ENCODE measurements at regions not wholly inside any gene's neighbourhood (a gene's known extent, or its start where the extent isn't known, plus 50 kb on each side); places are given as distances from the start of the nearest gene placed in this dataset.

GRCh38 chr5:118095115-118095514 lies 893.2 kb downstream of the DTWD2 start:
- TF ChIP-seq, protein P1, sequence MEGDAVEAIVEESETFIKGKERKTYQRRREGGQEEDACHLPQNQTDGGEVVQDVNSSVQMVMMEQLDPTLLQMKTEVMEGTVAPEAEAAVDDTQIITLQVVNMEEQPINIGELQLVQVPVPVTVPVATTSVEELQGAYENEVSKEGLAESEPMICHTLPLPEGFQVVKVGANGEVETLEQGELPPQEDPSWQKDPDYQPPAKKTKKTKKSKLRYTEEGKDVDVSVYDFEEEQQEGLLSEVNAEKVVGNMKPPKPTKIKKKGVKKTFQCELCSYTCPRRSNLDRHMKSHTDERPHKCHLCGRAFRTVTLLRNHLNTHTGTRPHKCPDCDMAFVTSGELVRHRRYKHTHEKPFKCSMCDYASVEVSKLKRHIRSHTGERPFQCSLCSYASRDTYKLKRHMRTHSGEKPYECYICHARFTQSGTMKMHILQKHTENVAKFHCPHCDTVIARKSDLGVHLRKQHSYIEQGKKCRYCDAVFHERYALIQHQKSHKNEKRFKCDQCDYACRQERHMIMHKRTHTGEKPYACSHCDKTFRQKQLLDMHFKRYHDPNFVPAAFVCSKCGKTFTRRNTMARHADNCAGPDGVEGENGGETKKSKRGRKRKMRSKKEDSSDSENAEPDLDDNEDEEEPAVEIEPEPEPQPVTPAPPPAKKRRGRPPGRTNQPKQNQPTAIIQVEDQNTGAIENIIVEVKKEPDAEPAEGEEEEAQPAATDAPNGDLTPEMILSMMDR (IDR thresholded peaks at IDR 0.05) = no peak
- no peak for TF ChIP-seq ZFX (IDR thresholded peaks at IDR 0.05; ENCODE audit: borderline replicate concordance)

All from 22Rv1 (cell line).